ENCODE measurements at regions not wholly inside any gene's neighbourhood (a gene's known extent, or its start where the extent isn't known, plus 50 kb on each side); places are given as distances from the start of the nearest gene placed in this dataset.

- FAIRE-seq (no peak), DNase-seq (ENCODE audit: insufficient read length, low spot score) (no peak)
- TF ChIP-seq POU2F2 (IDR thresholded peaks at IDR 0.05; ENCODE audit: low read depth, low read length): no peak
- TF ChIP-seq TAF1 (IDR thresholded peaks at IDR 0.05; ENCODE audit: low read depth, low read length): no peak
- no peak for TF ChIP-seq PAX5 (IDR thresholded peaks at IDR 0.05; ENCODE audit: insufficient read depth, low read length, severe bottlenecking)
- no peak for TF ChIP-seq POLR2AphosphoS5 (IDR thresholded peaks at IDR 0.05; ENCODE audit: low read depth, low read length)
- TF ChIP-seq SPI1 (IDR thresholded peaks at IDR 0.05; ENCODE audit: low read depth, low read length): no peak
- no peak for TF ChIP-seq POLR2A (IDR thresholded peaks at IDR 0.05; ENCODE audit: low read depth, low read length)
Measured at GRCh38 chr10:46236941-46237681, 49.7 kb upstream of the ANTXRL start.

All from GM12891 (cell line).